ENCODE measurements at regions not wholly inside any gene's neighbourhood (a gene's known extent, or its start where the extent isn't known, plus 50 kb on each side); places are given as distances from the start of the nearest gene placed in this dataset.

DNA sequence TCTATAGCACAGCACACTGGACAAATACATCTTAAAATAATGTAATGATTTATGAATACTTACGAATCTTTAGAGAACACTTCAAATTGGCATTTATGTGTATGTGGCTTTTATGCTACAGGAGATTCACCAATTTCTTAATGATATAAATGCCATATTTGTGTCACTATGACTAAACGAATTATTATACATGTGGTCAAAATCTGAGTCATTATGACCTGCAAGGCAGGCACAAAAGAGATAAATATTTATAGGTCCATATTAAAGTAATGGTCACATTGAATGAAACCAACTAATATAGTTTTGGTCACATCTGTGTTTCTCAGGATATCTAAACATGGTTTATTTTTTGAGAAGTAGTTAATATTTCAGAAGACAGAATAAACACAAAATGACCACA lies 232.3 kb upstream of the SEMA6D start:
- TF ChIP-seq, protein P1, sequence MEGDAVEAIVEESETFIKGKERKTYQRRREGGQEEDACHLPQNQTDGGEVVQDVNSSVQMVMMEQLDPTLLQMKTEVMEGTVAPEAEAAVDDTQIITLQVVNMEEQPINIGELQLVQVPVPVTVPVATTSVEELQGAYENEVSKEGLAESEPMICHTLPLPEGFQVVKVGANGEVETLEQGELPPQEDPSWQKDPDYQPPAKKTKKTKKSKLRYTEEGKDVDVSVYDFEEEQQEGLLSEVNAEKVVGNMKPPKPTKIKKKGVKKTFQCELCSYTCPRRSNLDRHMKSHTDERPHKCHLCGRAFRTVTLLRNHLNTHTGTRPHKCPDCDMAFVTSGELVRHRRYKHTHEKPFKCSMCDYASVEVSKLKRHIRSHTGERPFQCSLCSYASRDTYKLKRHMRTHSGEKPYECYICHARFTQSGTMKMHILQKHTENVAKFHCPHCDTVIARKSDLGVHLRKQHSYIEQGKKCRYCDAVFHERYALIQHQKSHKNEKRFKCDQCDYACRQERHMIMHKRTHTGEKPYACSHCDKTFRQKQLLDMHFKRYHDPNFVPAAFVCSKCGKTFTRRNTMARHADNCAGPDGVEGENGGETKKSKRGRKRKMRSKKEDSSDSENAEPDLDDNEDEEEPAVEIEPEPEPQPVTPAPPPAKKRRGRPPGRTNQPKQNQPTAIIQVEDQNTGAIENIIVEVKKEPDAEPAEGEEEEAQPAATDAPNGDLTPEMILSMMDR (IDR thresholded peaks at IDR 0.05; ENCODE audit: low read length): no peak
- TF ChIP-seq EZH2 (IDR thresholded peaks at IDR 0.05; ENCODE audit: borderline replicate concordance, low read length): no peak
